Hepatic stellate cell (primary cell): ENCODE measurements at regions not wholly inside any gene's neighbourhood (a gene's known extent, or its start where the extent isn't known, plus 50 kb on each side); places are given as distances from the start of the nearest gene placed in this dataset.
A peak's percentile ranks its signal among the peaks of the same experiment; 100 is the strongest.

Source experiments
- DNase-seq: peaks from one replicate; pipeline ENCODE4 v3.0.0; 2011; ENCODE audit warnings: low spot score

GRCh38 chr5:56459394-56460194, 226.5 kb upstream of the ANKRD55 start:
- no peak for DNase-seq

DNA sequence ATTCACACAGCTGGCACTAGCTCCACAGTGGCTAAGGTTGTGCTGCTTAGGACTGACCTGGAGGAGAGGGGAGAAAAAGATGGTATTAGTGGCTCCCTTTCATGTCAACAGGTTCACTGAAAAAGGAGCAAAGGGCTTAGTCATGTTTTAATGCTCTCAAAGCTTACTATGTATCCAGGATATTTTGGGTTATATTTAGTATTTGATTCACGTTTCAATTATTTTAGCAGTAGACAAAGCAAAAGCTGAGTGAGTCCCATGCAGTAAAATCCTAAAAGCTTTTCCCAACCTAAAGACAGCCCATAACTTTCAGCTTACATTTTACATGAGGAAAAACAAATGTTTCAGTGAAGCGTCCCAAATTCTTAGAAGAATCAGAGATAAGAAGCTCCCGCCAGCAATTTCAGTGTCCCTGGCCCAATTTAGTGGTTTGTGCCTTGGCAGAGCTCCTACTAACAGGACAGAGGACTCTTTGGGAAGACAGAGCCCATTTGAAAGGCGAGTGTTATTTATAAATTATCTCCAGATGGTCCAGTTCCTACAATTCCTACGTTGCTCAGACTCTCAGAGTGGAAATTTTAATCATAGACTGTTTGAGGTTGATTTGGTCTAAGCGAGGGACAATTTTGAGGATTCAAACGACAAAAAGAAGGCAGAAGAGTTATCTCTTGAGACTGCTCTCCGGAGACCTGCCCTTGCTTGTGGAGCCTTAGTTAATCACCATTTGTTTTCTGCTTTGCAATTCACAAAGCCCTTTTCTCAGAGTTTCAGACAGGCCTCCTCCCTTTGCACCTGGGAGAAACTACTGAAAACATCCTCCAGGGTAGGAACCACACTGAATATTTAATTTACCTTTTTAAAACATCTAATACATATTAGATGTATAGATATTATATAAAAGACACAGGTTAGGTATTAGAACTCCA, 225.0 kb upstream of the ANKRD55 start:
- peak; percentile 44 for DNase-seq

GRCh38 chr5:56456002-56456401, 222.9 kb upstream of the ANKRD55 start:
- DNase-seq = peak; percentile 27

DNA sequence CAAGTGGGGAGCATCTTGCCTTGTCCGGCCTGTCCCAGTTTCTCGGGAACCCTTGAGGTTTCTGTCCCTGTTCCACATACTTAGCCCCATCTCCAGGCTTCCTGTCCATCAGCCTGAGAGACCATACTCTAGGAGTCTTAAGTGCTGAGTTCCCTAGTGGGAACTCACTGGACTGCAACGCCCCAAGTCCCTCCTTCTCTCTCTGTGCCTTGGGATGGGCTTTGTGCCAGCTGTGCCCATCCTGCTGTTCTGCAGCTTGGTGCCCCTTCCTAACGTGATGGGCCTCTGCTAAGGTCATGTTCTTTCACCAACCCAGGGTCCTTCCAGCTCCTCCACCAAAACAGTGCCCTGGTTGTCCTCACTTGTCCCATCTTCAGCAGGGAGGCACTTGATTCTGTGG, 222.3 kb upstream of the ANKRD55 start:
- no peak for DNase-seq

GRCh38 chr5:56454219-56454862, 221.2 kb upstream of the ANKRD55 start:
- no peak for DNase-seq

- no peak for DNase-seq
Observed at GRCh38 chr5:56451742-56452141, 218.6 kb upstream of the ANKRD55 start.

GRCh38 chr5:56450766-56451165, 217.6 kb upstream of the ANKRD55 start:
- DNase-seq = no peak

DNA sequence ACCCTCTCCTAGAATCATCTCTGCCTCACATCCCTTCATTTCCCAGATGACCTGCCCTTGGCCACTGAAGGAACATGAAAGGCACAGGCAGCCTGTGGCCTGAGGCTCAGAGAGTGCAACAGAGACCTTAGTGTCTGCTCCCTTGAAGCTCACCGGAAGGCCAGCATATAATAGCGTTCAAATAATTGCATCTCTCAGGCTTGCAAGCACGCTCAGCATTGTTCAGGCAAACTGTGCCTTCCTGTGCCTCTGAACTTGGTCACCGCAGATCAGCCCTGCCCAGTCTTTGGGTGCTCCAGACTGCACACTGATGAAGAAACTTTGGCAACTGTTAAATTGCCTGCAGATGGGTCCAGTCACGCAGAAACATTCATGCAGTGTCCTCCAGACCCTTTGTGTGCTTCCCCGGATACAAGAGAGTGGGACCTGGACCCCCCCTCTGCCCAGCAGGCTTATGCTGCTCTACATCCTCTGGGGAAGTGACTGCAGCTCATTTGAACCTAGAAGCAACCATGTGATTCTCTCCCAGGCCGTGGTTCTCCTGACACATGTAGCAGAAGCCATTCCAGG, 216.0 kb upstream of the ANKRD55 start:
- DNase-seq = no peak

- no peak for DNase-seq
Observed at GRCh38 chr5:56447656-56448055, 214.5 kb upstream of the ANKRD55 start.

GRCh38 chr5:56447232-56447631, 214.1 kb upstream of the ANKRD55 start:
- DNase-seq = peak; percentile 11

- DNase-seq = no peak
Observed at GRCh38 chr5:56446728-56447127, 213.6 kb upstream of the ANKRD55 start.

GRCh38 chr5:56443826-56444225, 210.7 kb upstream of the ANKRD55 start:
- no peak for DNase-seq

DNA sequence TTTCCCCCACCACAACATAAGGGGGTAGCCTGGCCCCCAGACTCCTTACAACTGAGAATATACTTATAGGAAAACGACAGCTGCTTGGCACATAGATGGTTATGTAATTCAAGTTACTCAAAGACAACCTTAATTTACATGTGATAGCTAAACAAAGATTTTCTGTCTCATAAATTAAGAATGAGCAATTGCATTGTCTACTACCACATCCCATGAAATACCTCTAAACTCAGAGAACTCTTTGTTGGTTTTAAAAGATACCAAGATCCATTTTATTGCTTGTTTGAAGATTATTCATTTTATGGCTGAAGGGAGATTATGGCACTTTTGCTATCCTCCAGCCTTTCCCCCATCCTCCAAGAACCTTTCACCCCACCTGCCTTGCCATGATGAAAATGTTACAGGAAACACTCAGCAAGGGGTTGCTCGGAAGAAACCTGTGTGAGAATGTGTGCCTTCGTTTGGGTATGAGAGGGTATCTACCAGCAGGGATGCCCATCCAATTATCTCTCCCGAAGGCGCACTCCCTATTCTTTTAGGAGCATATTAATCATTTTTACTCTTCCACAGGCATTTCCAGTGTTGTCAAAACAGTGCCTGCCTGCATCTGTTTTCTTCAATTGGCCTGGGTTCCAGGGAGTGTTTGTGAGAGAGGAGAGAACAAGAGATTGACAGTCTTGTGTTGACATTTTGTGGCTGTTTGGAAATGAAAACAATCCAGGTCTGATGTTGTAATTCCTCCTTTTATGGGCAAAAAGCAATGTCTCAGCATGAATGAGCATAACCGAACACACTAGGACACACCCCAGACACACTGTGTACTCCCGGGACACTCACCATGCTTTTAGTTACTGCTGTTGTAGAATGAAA, 208.0 kb upstream of the ANKRD55 start:
- DNase-seq = peak; percentile 19

DNA sequence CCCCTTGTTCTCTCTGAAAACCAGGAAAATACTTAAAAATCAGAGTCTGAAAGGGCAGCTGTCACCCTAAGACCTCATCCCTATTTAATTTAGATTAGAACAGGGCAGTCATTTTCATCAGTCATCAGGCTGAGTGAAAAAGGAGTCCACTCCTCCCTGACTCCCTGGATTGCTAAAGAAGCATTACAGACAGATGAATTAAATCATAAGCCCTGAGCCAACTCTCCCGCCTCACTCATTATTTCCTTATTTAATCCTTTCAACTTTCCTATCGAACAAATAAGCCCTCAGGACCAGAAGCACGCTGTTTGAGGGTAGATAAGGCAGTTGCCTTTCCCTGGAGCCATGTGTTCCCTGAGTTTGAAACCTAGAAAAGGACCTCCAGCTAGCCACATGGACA, 201.9 kb upstream of the ANKRD55 start:
- DNase-seq = no peak

DNA sequence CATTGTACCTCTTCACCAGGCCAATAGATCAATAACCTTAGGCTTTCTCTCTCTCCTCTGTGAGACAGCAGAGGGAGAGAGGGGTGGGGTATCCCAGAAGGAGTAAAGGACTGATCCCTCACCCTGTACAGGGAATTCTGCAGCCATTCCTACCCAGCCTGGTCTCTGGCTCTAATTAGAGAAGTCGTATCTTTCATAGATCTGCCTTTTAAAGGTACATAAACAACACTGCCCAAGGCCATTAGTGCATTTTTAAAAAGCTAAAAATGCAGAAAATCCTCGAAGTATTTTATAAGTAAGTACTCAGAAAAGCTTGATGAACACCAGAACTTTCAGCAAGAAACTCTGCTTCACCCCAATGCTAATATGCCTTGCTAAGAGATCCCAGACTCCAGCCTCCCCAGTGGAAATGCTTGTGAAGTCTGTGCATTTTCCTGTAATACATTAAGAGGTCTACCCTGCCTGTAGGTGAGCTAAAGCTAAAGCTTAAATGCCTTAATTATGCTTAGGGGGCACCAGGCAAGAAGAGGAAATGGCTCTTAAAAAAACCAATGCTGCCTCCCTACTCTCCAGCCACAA, 200.0 kb upstream of the ANKRD55 start:
- DNase-seq = no peak

DNA sequence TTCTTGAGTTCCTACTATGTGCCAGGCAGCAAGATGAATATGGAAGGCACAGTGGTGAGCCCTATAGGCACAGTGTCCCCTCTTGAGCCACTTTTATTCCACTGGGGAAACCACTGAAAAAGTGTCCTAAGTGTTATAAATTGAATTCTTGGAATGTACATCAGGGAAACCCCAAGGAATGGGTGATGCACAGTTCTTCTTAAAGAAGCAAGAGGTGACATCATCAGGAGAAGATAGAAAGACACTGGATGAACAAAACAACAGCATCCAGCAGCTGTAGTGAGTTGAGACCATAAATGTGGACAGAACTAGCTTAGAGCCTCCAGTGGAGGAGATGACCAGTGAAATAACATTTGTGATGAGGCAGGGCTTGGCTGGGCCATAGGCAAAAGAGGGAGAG, 199.2 kb upstream of the ANKRD55 start:
- DNase-seq = no peak

GRCh38 chr5:56430422-56430821, 197.3 kb upstream of the ANKRD55 start:
- DNase-seq = no peak

- DNase-seq = no peak
Observed at GRCh38 chr5:56429110-56429561, 196.0 kb upstream of the ANKRD55 start.

- DNase-seq = no peak
Observed at GRCh38 chr5:56426693-56427092, 193.6 kb upstream of the ANKRD55 start.

DNA sequence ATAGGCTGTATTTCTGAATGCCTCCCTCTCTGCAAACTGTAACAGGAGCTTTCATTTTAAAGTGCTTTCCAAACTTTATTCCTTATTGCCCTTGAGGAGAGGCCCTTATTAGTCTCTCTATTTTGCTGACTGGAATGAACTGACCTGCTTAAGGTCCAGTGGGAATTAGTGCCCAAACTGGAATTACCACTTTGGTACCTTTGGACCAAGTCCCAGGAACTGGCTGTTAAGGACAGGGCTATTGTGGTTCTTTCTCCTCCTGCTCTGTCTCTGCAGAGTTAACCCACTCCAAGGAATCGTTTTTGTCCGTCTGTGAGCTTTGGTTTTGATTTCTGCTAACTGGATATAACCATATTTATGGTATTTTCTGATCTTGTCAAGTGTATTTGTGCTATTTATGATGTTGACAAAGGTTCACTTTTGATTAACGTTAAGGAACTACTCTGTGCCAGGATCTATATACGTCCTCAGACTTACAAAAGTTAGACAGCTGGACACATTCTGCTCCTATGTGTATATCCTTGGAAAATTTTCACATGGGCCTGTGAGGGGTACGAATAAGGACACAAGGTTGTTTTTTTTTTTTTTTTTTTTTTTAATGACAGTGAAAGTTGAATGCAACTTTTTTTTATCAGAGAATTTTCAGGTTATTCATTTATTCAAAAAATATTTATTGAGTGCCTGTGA, 189.1 kb upstream of the ANKRD55 start:
- DNase-seq = no peak
